Stomach (tissue), 4 donors: ENCODE measurements at regions not wholly inside any gene's neighbourhood (a gene's known extent, or its start where the extent isn't known, plus 50 kb on each side); places are given as distances from the start of the nearest gene placed in this dataset.

ENCODE experiments used
- CTCF ChIP-seq, 7 experiments: fragments of 450-650 bp in 4 of 7; fragments of 200-600 bp in 3 of 7; sonication (generic) in 3 of 7; IDR thresholded peaks; one replicate each; pipeline ENCODE4 v1.5.1; 2016 to 2019; ENCODE audit warnings: antibody characterized with exemption in 7 of 7, control low read depth in 2 of 7, mild to moderate bottlenecking in 1 of 7
- EP300 ChIP-seq: sonication (generic); formaldehyde crosslinking; IDR thresholded peaks from one replicate; pipeline ENCODE4 v1.6.1; 2017; ENCODE audit warnings: antibody characterized with exemption
- POLR2AphosphoS5 ChIP-seq, 3 donors: sonication (generic); formaldehyde crosslinking; IDR thresholded peaks; one replicate each; pipeline ENCODE4 v1.6.1; 2016; ENCODE audit warnings: antibody characterized with exemption in 3 of 3

GRCh38 chr2:234795272-234795920 is 156.4 kb upstream of the SH3BP4 start:
- TF ChIP-seq CTCF (IDR thresholded peaks at IDR 0.05) (no peak), EP300 (no peak), POLR2AphosphoS5 (IDR thresholded peaks at IDR 0.05) (no peak)
